GM12875 (cell line): ENCODE measurements at regions not wholly inside any gene's neighbourhood (a gene's known extent, or its start where the extent isn't known, plus 50 kb on each side); places are given as distances from the start of the nearest gene placed in this dataset.

Experiments
- H3K4me3 ChIP-seq: one replicate; pipeline ENCODE4 v1.5.1; 2011; ENCODE audit warnings: low read depth, low read length, control low read depth
- CTCF ChIP-seq: IDR thresholded peaks from 2 replicates; pipeline ENCODE4 v1.5.1; 2011; ENCODE audit warnings: low read depth, mild to moderate bottlenecking, control low read depth, inconsistent platforms, low read length, moderate library complexity, borderline replicate concordance; ENCODE audit not compliant: insufficient read depth

- no peak overlapping the region for H3K4me3 ChIP-seq
- no peak for TF ChIP-seq CTCF
Measured at GRCh38 chr20:60565083-60565482, 606.9 kb downstream of the CDH26 start.

GRCh38 chr20:60565551-60565950 lies 607.3 kb downstream of the CDH26 start:
- TF ChIP-seq CTCF = no peak
- no peak overlapping the region for H3K4me3 ChIP-seq

- TF ChIP-seq CTCF = no peak
- no peak overlapping the region for H3K4me3 ChIP-seq
Measured at GRCh38 chr20:60569116-60569515, 610.9 kb downstream of the CDH26 start.

GRCh38 chr20:60570481-60571277 lies 612.5 kb downstream of the CDH26 start:
- no peak overlapping the region for H3K4me3 ChIP-seq

GRCh38 chr20:60573003-60573680 lies 614.9 kb downstream of the CDH26 start:
- no peak for TF ChIP-seq CTCF
- H3K4me3 ChIP-seq = no peak overlapping the region

More at GRCh38 chr20:60570481-60571277, 612.5 kb downstream of the CDH26 start:
- no peak for TF ChIP-seq CTCF

GRCh38 chr20:60576236-60576635 lies 618.0 kb downstream of the CDH26 start:
- no peak for TF ChIP-seq CTCF
- no peak overlapping the region for H3K4me3 ChIP-seq
